ENCODE measurements at regions not wholly inside any gene's neighbourhood (a gene's known extent, or its start where the extent isn't known, plus 50 kb on each side); places are given as distances from the start of the nearest gene placed in this dataset.

- DNase-seq = no peak
These were observed 51.0 kb upstream of the VEGFC start for GRCh38 chr4:176843710-176844109.

GRCh38 chr4:176844448-176844847 is 51.7 kb upstream of the VEGFC start:
- no peak for DNase-seq

DNA sequence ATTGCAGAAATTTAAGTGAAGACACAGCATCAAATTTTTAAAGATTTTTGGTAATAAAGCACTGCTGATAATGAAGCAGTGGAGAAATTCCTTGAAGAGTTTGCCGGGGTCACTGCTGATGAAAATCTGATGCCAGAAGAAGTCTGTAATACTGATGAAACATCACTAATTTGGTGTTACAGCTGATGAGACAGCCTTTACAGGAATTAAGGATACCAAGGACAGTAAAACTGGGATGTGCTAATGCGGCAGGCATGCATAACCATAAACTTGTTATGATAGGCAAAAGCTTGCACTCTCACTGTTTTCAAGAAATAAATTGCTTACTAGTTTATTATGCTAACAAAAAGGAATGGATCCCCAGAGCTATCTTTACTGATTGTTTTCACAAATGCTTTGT is 52.9 kb upstream of the VEGFC start:
- no peak for DNase-seq

- DNase-seq = no peak
These were observed 56.4 kb upstream of the VEGFC start for GRCh38 chr4:176849076-176849475.

GRCh38 chr4:176850436-176850835 is 57.7 kb upstream of the VEGFC start:
- no peak for DNase-seq

DNA sequence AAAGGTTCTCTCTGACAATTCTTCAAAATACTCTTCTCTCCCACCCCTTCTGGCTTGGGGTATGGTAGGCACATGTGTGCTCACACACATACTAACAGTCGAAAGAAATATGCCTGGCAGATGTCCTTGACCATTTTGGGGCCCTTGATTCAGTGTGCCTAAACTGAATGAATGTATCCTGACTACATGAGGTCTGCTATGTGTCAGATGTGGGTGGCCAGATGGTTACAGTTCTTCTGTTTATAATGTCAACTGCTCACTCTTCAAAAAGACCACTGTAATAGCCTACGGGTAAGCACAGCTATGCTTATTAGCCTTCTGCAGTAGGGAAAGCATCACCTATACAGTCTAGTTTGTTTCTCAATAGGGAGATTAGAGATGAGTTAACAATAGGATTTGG is 63.7 kb upstream of the VEGFC start:
- DNase-seq = no peak

DNA sequence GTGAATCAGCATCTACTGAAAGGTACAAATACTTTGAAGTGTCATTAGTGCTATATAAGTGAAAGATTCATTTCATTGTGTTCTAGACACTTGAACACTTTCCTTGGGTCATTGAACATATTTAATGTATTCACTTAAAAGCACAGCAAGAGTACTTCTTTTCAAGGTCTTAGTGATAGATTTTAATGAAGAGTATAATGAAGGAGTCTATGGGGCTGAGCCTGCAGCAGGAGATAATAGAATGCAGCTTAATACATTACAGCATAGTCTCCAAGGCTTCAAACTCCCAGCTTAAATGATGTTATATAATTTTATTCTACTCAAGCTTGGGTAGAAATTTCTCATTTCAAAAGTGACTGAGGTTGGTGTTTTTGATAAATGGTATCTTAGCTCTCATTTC is 66.1 kb upstream of the VEGFC start:
- DNase-seq = no peak

DNA sequence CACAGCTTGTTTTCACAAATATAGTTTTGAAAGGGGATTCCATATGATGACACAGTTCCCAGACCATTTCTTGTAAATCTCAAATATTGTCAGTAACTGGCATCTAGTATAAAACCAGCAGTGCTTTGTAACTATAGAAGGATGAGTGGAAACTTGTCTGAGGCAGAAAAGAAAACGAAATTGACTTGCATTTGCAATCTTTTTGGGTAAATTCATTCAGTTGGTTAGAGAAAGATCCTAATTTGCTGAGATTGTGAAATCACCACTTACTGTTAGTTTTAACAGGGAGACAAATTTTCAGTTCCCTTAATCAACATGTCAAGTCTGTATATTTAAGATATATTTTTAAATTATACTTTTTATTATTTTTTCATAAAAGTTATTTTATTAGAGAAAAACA is 71.5 kb upstream of the VEGFC start:
- no peak for DNase-seq

GRCh38 chr4:176868676-176869075 is 76.0 kb upstream of the VEGFC start:
- no peak for DNase-seq

GRCh38 chr4:176872461-176872860 is 79.7 kb upstream of the VEGFC start:
- no peak for DNase-seq

DNA sequence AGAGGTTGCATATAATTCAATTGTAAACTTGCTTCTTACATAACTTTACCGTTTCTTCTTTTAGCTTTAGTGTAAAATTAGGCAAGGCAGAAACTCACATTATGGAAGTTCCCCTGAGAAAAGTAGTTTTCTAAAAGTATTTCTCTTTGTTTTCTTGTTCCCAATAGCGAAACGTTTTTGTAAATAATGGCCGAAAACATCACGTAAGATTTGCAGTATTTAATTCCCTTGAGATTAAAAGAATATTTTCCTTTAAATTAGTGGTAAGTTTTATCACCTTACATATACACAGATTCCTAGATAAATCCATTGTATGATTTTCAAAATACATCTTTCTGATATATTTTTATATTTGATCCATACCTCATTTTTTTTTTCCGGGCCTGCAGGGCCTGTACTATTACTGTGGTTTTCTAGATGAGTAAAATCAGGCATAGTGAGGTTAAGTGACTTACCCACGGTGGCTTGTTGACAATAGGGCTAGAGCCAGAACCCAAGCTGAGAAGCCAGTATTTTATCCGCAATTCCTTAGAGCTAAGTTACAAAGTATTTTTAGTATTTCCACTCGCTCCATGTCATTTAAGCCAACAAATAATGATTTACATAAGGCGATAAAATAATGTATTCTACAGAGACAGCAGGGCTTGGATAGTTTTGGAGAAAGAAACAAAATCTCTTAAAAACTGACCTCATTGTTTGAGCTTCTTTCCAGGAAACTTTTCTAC is 82.2 kb upstream of the VEGFC start:
- no peak for DNase-seq

DNA sequence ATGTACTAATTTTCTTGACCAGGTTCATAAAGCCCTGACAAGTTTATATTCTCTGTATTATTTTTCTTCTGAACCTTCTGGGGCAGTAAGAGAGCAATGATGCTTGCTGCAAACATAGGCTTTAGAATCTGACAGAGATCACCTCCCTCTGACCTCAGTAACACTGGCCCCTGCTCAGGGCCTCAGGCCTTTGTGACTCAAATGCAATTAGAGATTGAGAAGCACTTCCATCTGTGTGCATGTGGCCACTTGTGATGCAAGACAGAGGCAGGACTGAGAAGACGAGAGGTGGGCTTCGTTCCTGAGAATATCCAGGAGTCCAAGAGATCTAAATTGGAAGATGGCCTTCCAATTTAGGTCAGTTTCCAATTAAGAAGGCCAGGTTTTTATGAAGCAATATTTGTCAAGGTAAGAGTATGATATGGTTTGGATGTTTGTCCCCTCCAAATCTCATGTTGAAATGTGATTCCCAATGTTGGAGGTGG is 82.8 kb upstream of the VEGFC start:
- no peak for DNase-seq

GRCh38 chr4:176879380-176880116 is 86.8 kb upstream of the VEGFC start:
- no peak for DNase-seq

GRCh38 chr4:176882206-176882605 is 89.5 kb upstream of the VEGFC start:
- no peak for DNase-seq

DNA sequence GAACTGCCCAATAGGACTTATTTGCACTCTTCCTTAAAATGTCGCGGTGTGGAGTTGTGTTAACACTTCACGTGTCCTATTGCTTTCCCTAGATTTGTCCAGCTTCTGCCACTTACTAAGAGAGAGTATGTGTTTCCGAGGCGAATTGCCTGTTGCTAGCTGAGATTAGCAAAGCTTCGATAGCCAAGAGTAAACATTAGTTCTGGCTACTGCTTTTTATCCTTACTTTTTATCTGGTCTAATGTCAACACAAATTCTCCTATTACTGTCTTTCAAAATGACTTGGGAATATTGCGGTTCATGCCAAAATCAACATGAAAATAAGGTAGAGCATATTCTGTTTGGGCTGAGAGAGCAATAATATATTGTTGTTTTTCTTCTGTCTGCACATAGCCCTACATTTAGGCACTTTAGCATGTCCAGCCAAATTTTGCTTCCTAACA is 90.4 kb upstream of the VEGFC start:
- no peak for DNase-seq

DNA sequence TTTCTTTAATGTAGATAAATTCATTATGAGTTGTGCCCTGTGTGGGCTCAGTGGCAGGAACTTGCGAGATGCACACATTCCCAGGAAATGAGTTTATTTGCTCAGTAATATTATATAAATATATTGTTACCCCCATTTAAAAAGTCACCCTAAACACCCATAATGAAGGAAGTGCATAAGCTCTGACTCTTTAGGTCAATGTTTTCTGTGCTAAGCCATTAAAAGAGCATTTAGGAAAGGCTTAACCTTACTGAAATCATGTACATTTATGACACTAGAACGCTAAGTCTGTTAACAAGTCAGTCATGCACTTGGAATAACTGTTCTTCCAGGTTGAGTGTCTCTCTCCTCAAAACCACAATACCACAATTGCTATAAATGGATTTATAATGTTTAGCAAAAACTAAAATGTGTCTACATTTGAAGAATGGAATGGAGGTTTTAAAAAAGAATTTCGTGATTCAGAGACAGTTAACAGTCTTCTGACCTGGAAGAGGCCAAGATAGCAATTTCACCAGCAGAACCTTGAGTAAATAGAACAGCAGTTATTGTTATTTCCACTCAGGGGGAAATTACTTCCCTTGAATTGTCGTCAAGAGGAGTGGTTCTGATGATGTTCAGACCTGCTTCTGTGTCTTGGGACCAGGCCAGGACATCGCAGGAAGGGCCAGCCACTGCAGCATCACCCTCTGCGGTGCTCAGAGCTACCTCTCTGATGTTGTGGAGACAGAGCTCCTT is 91.1 kb upstream of the VEGFC start:
- no peak for DNase-seq

- no peak for DNase-seq
These were observed 92.5 kb upstream of the VEGFC start for GRCh38 chr4:176885224-176885623.

GRCh38 chr4:176886135-176886534 is 93.4 kb upstream of the VEGFC start:
- no peak for DNase-seq

- DNase-seq = no peak
These were observed 97.1 kb upstream of the VEGFC start for GRCh38 chr4:176889776-176890175.

GRCh38 chr4:176894498-176894897 is 101.8 kb upstream of the VEGFC start:
- no peak for DNase-seq

DNA sequence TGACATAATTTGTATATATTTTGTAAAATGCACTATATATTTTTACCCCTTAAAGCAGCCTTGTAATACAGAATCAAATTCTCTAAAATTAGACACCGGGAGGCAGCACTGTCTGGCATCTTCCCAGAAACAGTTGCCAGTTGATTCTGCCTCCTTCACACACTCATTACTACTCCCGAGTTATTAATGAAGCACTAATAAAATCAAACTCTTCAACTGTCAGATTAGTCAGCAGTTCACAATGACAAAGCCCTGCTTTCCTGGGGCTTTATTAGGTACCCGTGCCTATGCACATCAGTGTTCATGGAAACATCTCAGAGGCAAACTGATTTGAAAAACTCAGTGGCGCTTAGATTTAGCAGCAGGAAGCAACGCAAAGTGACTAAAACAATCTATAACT is 103.5 kb upstream of the VEGFC start:
- DNase-seq = no peak

DNA sequence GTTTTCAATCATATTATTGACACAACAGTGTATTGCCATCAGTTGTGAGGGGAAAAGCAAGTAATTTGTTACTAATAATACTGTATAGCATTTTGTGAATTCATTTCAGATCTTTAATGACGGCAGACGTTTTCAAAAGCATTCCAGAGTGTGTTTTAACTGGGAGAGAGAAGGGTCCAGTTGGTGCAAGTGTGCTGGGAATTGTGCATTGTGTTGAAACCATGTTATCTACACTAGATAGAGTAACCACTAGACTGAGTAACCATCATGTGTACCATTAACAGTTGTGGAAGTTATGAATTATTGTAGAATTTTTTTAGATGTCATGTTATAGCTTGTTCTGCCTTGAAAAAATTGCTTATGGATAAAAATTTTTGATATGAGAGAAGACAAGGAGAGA is 104.5 kb upstream of the VEGFC start:
- no peak for DNase-seq

- DNase-seq = no peak
These were observed 106.1 kb upstream of the VEGFC start for GRCh38 chr4:176898791-176899190.
